Hepatocyte (in vitro differentiated cells): ENCODE measurements at regions not wholly inside any gene's neighbourhood (a gene's known extent, or its start where the extent isn't known, plus 50 kb on each side); places are given as distances from the start of the nearest gene placed in this dataset.

Experiments used
- EZH2phosphoT487 ChIP-seq: fragments of 200-600 bp; sonication (generic); IDR thresholded peaks from one replicate; pipeline ENCODE4 v1.6.1; 2018; ENCODE audit warnings: antibody characterized with exemption, mild to moderate bottlenecking, low read depth, moderate library complexity; ENCODE audit not compliant: unreplicated experiment, severe bottlenecking
- TF ChIP-seq, protein P1 (sequence below): fragments of 200-600 bp; sonication (generic); IDR thresholded peaks from 2 replicates; pipeline ENCODE4 v1.5.1; 2016; ENCODE audit warnings: antibody characterized with exemption, mild to moderate bottlenecking; ENCODE audit not compliant: poor library complexity

GRCh38 chr18:40707797-40708196 lies 1247.2 kb upstream of the PIK3C3 start:
- TF ChIP-seq, protein P1, sequence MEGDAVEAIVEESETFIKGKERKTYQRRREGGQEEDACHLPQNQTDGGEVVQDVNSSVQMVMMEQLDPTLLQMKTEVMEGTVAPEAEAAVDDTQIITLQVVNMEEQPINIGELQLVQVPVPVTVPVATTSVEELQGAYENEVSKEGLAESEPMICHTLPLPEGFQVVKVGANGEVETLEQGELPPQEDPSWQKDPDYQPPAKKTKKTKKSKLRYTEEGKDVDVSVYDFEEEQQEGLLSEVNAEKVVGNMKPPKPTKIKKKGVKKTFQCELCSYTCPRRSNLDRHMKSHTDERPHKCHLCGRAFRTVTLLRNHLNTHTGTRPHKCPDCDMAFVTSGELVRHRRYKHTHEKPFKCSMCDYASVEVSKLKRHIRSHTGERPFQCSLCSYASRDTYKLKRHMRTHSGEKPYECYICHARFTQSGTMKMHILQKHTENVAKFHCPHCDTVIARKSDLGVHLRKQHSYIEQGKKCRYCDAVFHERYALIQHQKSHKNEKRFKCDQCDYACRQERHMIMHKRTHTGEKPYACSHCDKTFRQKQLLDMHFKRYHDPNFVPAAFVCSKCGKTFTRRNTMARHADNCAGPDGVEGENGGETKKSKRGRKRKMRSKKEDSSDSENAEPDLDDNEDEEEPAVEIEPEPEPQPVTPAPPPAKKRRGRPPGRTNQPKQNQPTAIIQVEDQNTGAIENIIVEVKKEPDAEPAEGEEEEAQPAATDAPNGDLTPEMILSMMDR, result no peak
- no peak for TF ChIP-seq EZH2phosphoT487
